HG03095 (cell line): ENCODE measurements at regions not wholly inside any gene's neighbourhood (a gene's known extent, or its start where the extent isn't known, plus 50 kb on each side); places are given as distances from the start of the nearest gene placed in this dataset.

Experiments used
- ATAC-seq: cut with Tn5 transposase; IDR thresholded peaks from one replicate; pipeline ENCODE4 v1.9.1; 2021; ENCODE audit warnings: moderate library complexity; ENCODE audit not compliant: unreplicated experiment

GRCh38 chr3:147843331-147843730 is 434.2 kb downstream of the ZIC1 start:
- no peak for ATAC-seq

DNA sequence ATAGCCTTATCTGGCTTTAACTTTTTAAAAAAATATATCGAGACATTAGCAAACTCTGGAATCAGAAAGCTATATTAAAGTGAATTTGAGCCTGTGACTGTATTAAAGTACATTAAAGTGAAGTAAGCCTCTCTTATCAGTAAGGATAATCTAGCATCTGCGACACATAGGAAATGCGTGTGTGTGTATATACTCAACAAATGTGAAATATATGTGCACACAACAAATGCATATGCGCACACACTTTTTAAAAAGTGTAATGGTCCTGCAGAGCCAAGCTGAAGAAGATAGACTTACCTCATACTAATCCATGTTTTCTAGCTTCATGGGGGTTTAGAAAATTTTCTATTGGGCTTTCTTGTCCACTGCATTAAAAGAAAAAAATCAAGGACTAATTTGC is 437.1 kb downstream of the ZIC1 start:
- no peak for ATAC-seq

- no peak for ATAC-seq
Observed at GRCh38 chr3:147846854-147847478, 437.8 kb downstream of the ZIC1 start.

GRCh38 chr3:147851062-147851461 is 441.9 kb downstream of the ZIC1 start:
- no peak for ATAC-seq

- no peak for ATAC-seq
Observed at GRCh38 chr3:147854542-147854941, 445.4 kb downstream of the ZIC1 start.

GRCh38 chr3:147864754-147865354 is 455.7 kb downstream of the ZIC1 start:
- no peak for ATAC-seq

- no peak for ATAC-seq
Observed at GRCh38 chr3:147866561-147866960, 457.4 kb downstream of the ZIC1 start.

GRCh38 chr3:147872568-147872967 is 463.4 kb downstream of the ZIC1 start:
- ATAC-seq, result no peak

GRCh38 chr3:147875498-147875897 is 466.3 kb downstream of the ZIC1 start:
- ATAC-seq, result no peak

- ATAC-seq, result no peak
Observed at GRCh38 chr3:147881933-147882332, 472.8 kb downstream of the ZIC1 start.

GRCh38 chr3:147886879-147887278 is 477.7 kb downstream of the ZIC1 start:
- no peak for ATAC-seq

DNA sequence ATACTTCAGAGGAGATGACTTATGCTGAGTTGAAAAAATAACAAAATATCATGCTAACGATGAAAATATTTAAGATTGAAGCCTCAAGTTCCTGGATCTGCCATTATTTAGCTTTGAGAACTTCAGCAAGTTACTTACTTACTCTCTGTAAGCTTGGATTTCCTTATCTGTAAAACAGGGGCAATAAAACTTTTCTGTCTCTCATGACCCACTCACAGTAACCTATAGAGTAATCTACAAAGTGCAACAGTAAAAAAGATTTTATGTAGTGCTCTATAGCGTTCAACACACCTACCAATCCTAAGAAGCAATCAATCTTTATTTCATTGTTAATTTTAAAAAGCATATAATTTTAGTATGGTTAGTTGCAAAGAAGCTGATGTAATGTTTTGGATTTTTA is 478.6 kb downstream of the ZIC1 start:
- ATAC-seq, result no peak

DNA sequence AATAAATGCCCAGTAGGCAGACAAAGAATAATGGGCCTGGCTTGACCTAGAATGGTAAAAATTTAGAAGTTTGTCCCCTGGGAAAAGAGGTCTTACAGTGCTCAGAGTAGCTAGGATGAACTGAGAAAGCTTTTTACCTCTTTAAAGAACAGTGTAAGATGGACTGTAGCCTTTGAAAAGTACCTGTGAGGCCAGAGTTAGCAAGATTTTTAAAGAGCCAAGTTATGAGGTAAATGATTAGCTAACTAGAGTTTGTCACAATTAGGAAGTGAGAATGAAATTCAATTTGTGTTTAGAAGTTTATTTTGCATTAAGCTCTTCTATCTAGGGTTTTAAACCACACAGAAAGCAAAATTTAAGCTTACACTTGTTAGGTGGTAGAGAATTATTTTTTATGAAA is 480.9 kb downstream of the ZIC1 start:
- ATAC-seq, result peak; percentile 90

DNA sequence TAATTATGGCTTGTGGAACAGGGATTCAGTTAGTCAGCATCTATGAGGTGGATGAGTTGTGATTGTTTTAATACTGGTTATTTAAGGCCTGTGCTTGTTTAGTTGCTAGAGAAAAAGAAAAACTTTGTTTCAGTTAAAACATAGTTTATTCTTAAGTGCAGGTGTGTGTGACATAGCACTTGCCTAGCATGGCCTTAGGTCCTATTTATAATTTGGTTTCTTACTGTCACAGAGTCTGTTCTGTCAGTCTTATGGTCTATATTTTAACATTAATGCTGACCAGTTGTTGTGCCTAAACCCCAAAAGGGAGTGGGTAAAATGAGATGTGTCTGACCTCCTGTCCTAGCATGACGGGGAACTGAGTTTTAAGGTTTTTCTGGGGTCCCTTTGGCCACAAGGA is 486.3 kb downstream of the ZIC1 start:
- ATAC-seq, result no peak

DNA sequence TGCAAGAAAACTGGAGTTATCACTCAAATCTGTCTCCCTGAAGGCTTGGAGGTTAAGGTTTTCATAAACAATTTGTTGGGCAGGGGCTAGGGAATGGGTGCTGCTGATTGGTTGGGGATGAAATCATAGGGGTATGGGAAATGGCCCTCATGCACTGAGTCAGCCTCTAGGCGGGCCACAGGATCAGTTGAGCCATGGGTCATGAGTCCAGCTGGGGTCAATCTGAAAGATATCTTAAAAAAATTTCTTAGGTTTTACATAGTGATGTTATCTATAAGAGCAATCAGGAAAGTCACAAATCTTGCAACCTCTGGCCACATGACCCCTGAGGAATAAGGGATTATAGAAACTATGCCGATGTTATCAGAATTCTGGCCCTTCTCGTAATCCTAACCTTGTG is 491.7 kb downstream of the ZIC1 start:
- no peak for ATAC-seq

- no peak for ATAC-seq
Observed at GRCh38 chr3:147903026-147903425, 493.9 kb downstream of the ZIC1 start.

GRCh38 chr3:147904421-147904820 is 495.3 kb downstream of the ZIC1 start:
- ATAC-seq, result no peak

- ATAC-seq, result no peak
Observed at GRCh38 chr3:147906285-147906684, 497.1 kb downstream of the ZIC1 start.

DNA sequence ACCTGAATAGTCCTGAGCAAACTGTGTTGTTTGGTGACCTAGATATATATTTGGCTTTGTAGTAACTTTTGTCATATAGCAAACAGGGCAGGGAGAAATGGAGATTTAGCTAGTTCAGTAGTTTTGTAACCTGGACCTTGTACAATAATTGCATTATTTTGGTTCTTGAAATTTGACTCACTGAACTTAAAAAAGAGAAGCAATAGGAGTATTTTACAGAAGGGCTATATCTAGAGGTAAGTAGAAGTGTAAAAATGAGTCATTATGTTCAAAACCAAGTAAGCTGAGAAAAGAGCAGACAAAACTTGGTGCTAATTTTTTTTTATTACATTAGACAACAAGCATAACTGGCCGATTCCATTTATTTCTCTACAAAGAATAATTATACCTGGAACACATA is 505.4 kb downstream of the ZIC1 start:
- ATAC-seq, result no peak

- no peak for ATAC-seq
Observed at GRCh38 chr3:147915057-147915456, 505.9 kb downstream of the ZIC1 start.

- ATAC-seq, result no peak
Observed at GRCh38 chr3:147919496-147919895, 510.3 kb downstream of the ZIC1 start.

GRCh38 chr3:147921051-147921450 is 511.9 kb downstream of the ZIC1 start:
- no peak for ATAC-seq

GRCh38 chr3:147924755-147925154 is 515.6 kb downstream of the ZIC1 start:
- no peak for ATAC-seq
